Keratinocyte (primary cell): ENCODE measurements at regions not wholly inside any gene's neighbourhood (a gene's known extent, or its start where the extent isn't known, plus 50 kb on each side); places are given as distances from the start of the nearest gene placed in this dataset.
"Not testable (repeated sequence)": the region's sequence is repeated elsewhere in the genome, so short reads cannot be mapped to it uniquely, and the experiment has no call there.

Source experiments
- DNase-seq: peaks from one replicate; pipeline ENCODE4 v3.0.0-alpha.2; 2011; ENCODE audit warnings: low read depth, missing footprints, low spot score
- FAIRE-seq: peaks from 2 replicates; lab custom pipeline; 2011; peaks lifted over from hg19 to GRCh38; lab: Jason Lieb, UNC
- H2AFZ ChIP-seq: 2 replicates; pipeline ENCODE4 v1.6.0; 2012; ENCODE audit warnings: low read length, control low read depth, inconsistent platforms; ENCODE audit not compliant: control insufficient read depth
- H3K27ac ChIP-seq: 2 replicates; pipeline ENCODE4 v1.5.1; 2011; ENCODE audit warnings: low read length; ENCODE audit not compliant: control insufficient read depth, insufficient read depth
- H3K27me3 ChIP-seq: 3 replicates; pipeline ENCODE4 v1.6.0; 2011; ENCODE audit warnings: low read length; ENCODE audit not compliant: control insufficient read depth, insufficient read depth; ENCODE audit errors: extremely low read depth
- H3K36me3 ChIP-seq, 2 experiments: 2 replicates in 1 of 2; 3 replicates in 1 of 2; pipeline ENCODE4 v1.5.1; 2011; ENCODE audit warnings: low read length in 2 of 2, mild to moderate bottlenecking in 1 of 2; ENCODE audit not compliant: control insufficient read depth in 2 of 2, insufficient read depth in 2 of 2; ENCODE audit errors: extremely low read depth in 1 of 2
- H3K4me1 ChIP-seq: 3 replicates; pipeline ENCODE4 v1.5.1; 2011; ENCODE audit warnings: low read length; ENCODE audit not compliant: control insufficient read depth, insufficient read depth; ENCODE audit errors: extremely low read depth
- H3K4me2 ChIP-seq: 3 replicates; pipeline ENCODE4 v1.6.0; 2011; ENCODE audit warnings: low read depth, low read length; ENCODE audit not compliant: control insufficient read depth, insufficient read depth; ENCODE audit errors: extremely low read depth
- H3K4me3 ChIP-seq, 3 experiments: fragments of 200-600 bp in 1 of 3; sonication (generic) in 1 of 3; 2 replicates in 2 of 3; 3 replicates in 1 of 3; pipeline ENCODE4 v1.5.1; 2011 to 2016; ENCODE audit warnings: low read length in 3 of 3, mild to moderate bottlenecking in 3 of 3, control low read depth in 2 of 3, inconsistent platforms in 1 of 3, low read depth in 1 of 3, mixed read lengths in 1 of 3, mixed run types in 1 of 3, moderate library complexity in 1 of 3; ENCODE audit not compliant: control insufficient read depth in 2 of 3, insufficient read depth in 2 of 3; ENCODE audit errors: extremely low read depth in 1 of 3
- H3K79me2 ChIP-seq: 2 replicates; pipeline ENCODE4 v1.6.0; 2012; ENCODE audit warnings: low read length; ENCODE audit not compliant: control insufficient read depth, insufficient read depth
- H3K9ac ChIP-seq: 3 replicates; pipeline ENCODE4 v1.6.0; 2011; ENCODE audit warnings: low read length; ENCODE audit not compliant: control insufficient read depth, insufficient read depth; ENCODE audit errors: extremely low read depth
- H3K9me1 ChIP-seq: 3 replicates; pipeline ENCODE4 v1.6.0; 2011; ENCODE audit warnings: low read length; ENCODE audit not compliant: control insufficient read depth, insufficient read depth; ENCODE audit errors: extremely low read depth
- H3K9me3 ChIP-seq: 2 replicates; pipeline ENCODE4 v1.5.1; 2012; ENCODE audit warnings: low read depth, low read length; ENCODE audit not compliant: control insufficient read depth
- H4K20me1 ChIP-seq: 3 replicates; pipeline ENCODE4 v1.6.0; 2011; ENCODE audit warnings: low read length; ENCODE audit not compliant: control insufficient read depth, insufficient read depth; ENCODE audit errors: extremely low read depth
- EZH2 ChIP-seq: IDR thresholded peaks from one replicate; pipeline ENCODE4 v1.6.1; 2012; ENCODE audit warnings: inconsistent platforms, mild to moderate bottlenecking, low read length, moderate library complexity
- dilution Hi-C: fragments of 300-500 bp; cut with MboI; formaldehyde crosslinking; loops from one replicate; pipeline ENCODE4 v1.7.0; 2020; ENCODE audit warnings: low sequenced_read_pairs; ENCODE audit not compliant: extremely low pct_ligation_motif_present

GRCh38 chr4:150012851-150013360 lies 65.3 kb upstream of the DCLK2 start:
- H3K9me1 ChIP-seq: no peaks in the 10 kb centered on the region
- no peak overlapping the region for H3K9ac ChIP-seq
- no peak overlapping the region for H3K4me2 ChIP-seq
- no peak for FAIRE-seq
- H3K27ac ChIP-seq: no peak overlapping the region
- no peaks in the 10 kb centered on the region for H3K79me2 ChIP-seq
- DNase-seq: no peak
- peaks cover under 1% of the 10 kb centered on the region for H3K27me3 ChIP-seq
- H3K36me3 ChIP-seq: no peaks in the 10 kb centered on the region
- TF ChIP-seq EZH2: no peak
- dilution Hi-C loops: loop anchor here (25.0 kb wide), 1 partner anchor 199 kb away; no protein-coding TSS in a partner anchor
- H3K4me3 ChIP-seq: no peak overlapping the region
- no peak overlapping the region for H2AFZ ChIP-seq
- H3K4me1 ChIP-seq: no peaks in the 10 kb centered on the region
- no peaks in the 10 kb centered on the region for H4K20me1 ChIP-seq
- H3K9me3 ChIP-seq: no peaks in the 10 kb centered on the region

GRCh38 chr4:150015910-150016309 lies 62.3 kb upstream of the DCLK2 start:
- dilution Hi-C loops: loop anchor here (25.0 kb wide), 1 partner anchor 196 kb away; no protein-coding TSS in a partner anchor
- not testable (repeated sequence) for H3K27ac ChIP-seq, H3K4me3 ChIP-seq, H3K4me2 ChIP-seq, H3K4me1 ChIP-seq, H4K20me1 ChIP-seq, DNase-seq, H3K9ac ChIP-seq, H3K9me1 ChIP-seq, H3K36me3 ChIP-seq, H2AFZ ChIP-seq, H3K9me3 ChIP-seq, H3K27me3 ChIP-seq, FAIRE-seq, H3K79me2 ChIP-seq

- not testable (repeated sequence) for H3K79me2 ChIP-seq, H3K36me3 ChIP-seq, H3K27me3 ChIP-seq, FAIRE-seq, H3K9me1 ChIP-seq, H3K4me3 ChIP-seq, H4K20me1 ChIP-seq, H3K27ac ChIP-seq, H3K4me1 ChIP-seq, DNase-seq, H3K4me2 ChIP-seq, H2AFZ ChIP-seq, H3K9me3 ChIP-seq, H3K9ac ChIP-seq
- dilution Hi-C loops: loop anchor here (25.0 kb wide), 1 partner anchor 196 kb away; no protein-coding TSS in a partner anchor
Observed at GRCh38 chr4:150016621-150017020, 61.6 kb upstream of the DCLK2 start.
